Gastroesophageal sphincter (tissue), 3 donors: ENCODE measurements at regions not wholly inside any gene's neighbourhood (a gene's known extent, or its start where the extent isn't known, plus 50 kb on each side); places are given as distances from the start of the nearest gene placed in this dataset.

Experiments used
- POLR2A ChIP-seq, 2 donors: fragments of 450-650 bp; IDR thresholded peaks; one replicate each; pipeline ENCODE4 v1.6.1; 2017; ENCODE audit warnings: antibody characterized with exemption in 2 of 2, mild to moderate bottlenecking in 2 of 2, moderate library complexity in 1 of 2
- POLR2AphosphoS5 ChIP-seq: sonication (generic); formaldehyde crosslinking; IDR thresholded peaks from one replicate; pipeline ENCODE4 v1.6.1; 2017; ENCODE audit warnings: antibody characterized with exemption
- TF ChIP-seq, protein P1 (sequence below), 4 experiments: fragments of 200-600 bp in 2 of 4; fragments of 450-650 bp in 2 of 4; sonication (generic) in 1 of 4; IDR thresholded peaks; one replicate each; pipeline ENCODE4 v1.5.1; 2017 to 2019; ENCODE audit warnings: antibody characterized with exemption in 4 of 4, mild to moderate bottlenecking in 2 of 4, moderate library complexity in 2 of 4

DNA sequence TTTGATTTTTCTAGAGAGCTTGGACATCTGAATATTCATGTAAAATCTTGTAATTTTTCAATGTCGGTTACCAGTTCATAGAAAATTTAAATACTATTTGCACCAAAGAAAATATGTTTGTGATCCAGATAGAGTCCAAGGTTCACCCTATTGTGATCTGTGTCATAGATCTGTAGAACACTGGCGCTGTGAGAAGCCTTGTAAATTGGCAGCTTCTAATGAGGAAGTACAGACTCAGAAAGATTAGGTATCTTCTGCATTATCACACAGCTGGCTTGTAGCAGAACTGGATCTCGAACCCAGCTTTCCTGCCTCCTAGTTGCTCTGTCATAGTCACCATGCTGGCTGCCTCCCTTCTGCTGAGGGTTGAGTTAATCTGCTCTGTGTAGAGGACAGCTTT, 106.5 kb upstream of the PAK3 start:
- TF ChIP-seq, protein P1, sequence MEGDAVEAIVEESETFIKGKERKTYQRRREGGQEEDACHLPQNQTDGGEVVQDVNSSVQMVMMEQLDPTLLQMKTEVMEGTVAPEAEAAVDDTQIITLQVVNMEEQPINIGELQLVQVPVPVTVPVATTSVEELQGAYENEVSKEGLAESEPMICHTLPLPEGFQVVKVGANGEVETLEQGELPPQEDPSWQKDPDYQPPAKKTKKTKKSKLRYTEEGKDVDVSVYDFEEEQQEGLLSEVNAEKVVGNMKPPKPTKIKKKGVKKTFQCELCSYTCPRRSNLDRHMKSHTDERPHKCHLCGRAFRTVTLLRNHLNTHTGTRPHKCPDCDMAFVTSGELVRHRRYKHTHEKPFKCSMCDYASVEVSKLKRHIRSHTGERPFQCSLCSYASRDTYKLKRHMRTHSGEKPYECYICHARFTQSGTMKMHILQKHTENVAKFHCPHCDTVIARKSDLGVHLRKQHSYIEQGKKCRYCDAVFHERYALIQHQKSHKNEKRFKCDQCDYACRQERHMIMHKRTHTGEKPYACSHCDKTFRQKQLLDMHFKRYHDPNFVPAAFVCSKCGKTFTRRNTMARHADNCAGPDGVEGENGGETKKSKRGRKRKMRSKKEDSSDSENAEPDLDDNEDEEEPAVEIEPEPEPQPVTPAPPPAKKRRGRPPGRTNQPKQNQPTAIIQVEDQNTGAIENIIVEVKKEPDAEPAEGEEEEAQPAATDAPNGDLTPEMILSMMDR (IDR thresholded peaks at IDR 0.05) = no peak
- TF ChIP-seq POLR2AphosphoS5 (no peak), POLR2A (IDR thresholded peaks at IDR 0.05) (no peak)
